ENCODE measurements at regions not wholly inside any gene's neighbourhood (a gene's known extent, or its start where the extent isn't known, plus 50 kb on each side); places are given as distances from the start of the nearest gene placed in this dataset.

DNA sequence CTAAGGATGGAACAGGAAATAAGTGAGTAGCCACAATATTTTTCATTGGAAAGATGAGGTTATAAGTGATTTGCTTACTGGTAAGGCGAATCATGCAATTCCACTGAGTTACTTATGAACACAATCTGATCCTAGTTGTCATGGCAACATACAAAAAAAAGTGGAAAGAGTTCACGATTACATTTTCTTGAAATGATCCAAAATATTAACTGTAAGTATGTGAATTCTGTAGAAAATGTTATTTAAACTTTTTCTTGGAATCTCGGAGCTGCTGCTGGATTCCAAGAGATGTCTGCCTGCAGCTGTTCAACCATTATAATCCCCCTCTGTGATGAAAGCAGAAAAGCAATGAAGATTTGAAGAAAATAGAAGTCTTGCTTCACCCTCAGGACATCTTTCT, 120.5 kb downstream of the KBTBD8 start:
- TF ChIP-seq POLR2AphosphoS5 (IDR thresholded peaks at IDR 0.05; ENCODE audit: low read depth, low read length) (no peak), SIN3A (IDR thresholded peaks at IDR 0.05; ENCODE audit: borderline replicate concordance, insufficient read depth, low read length) (no peak), TAF1 (IDR thresholded peaks at IDR 0.05; ENCODE audit: borderline replicate concordance, insufficient read depth, low read length) (no peak)
- TF ChIP-seq, protein P1, sequence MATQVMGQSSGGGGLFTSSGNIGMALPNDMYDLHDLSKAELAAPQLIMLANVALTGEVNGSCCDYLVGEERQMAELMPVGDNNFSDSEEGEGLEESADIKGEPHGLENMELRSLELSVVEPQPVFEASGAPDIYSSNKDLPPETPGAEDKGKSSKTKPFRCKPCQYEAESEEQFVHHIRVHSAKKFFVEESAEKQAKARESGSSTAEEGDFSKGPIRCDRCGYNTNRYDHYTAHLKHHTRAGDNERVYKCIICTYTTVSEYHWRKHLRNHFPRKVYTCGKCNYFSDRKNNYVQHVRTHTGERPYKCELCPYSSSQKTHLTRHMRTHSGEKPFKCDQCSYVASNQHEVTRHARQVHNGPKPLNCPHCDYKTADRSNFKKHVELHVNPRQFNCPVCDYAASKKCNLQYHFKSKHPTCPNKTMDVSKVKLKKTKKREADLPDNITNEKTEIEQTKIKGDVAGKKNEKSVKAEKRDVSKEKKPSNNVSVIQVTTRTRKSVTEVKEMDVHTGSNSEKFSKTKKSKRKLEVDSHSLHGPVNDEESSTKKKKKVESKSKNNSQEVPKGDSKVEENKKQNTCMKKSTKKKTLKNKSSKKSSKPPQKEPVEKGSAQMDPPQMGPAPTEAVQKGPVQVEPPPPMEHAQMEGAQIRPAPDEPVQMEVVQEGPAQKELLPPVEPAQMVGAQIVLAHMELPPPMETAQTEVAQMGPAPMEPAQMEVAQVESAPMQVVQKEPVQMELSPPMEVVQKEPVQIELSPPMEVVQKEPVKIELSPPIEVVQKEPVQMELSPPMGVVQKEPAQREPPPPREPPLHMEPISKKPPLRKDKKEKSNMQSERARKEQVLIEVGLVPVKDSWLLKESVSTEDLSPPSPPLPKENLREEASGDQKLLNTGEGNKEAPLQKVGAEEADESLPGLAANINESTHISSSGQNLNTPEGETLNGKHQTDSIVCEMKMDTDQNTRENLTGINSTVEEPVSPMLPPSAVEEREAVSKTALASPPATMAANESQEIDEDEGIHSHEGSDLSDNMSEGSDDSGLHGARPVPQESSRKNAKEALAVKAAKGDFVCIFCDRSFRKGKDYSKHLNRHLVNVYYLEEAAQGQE (IDR thresholded peaks at IDR 0.05; ENCODE audit: insufficient read depth in 1 of 2, low read depth in 2 of 2, low read length in 2 of 2) = no peak
